HG03342 (cell line): ENCODE measurements at regions not wholly inside any gene's neighbourhood (a gene's known extent, or its start where the extent isn't known, plus 50 kb on each side); places are given as distances from the start of the nearest gene placed in this dataset.
"Not testable (repeated sequence)": the region's sequence is repeated elsewhere in the genome, so short reads cannot be mapped to it uniquely, and the experiment has no call there.

Experiments
- ATAC-seq: cut with Tn5 transposase; IDR thresholded peaks from one replicate; pipeline ENCODE4 v1.9.1; 2021; ENCODE audit warnings: mild to moderate bottlenecking, moderate library complexity; ENCODE audit not compliant: unreplicated experiment

DNA sequence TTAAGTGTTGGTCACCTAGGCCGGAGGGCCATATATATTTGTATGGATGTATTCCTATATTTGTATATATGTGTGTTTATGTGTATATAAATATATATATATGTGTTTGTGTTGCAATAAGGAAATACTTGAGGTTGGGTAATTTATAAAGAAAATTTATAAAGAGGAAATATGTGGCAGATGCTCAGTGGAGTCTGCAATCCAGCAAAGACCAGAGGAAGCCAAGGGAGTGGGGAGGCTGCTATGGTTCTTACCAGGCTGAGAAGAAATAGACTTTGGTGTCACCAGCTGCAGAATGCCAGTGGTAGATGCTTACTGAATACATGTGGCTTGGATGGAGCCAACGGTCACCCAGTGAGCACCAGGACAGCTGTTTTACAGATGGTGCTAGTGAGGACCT, 97.4 kb upstream of the ELOVL5 start:
- ATAC-seq: no peak

- no peak for ATAC-seq
Measured at GRCh38 chr6:53441761-53442160, 93.0 kb upstream of the ELOVL5 start.

DNA sequence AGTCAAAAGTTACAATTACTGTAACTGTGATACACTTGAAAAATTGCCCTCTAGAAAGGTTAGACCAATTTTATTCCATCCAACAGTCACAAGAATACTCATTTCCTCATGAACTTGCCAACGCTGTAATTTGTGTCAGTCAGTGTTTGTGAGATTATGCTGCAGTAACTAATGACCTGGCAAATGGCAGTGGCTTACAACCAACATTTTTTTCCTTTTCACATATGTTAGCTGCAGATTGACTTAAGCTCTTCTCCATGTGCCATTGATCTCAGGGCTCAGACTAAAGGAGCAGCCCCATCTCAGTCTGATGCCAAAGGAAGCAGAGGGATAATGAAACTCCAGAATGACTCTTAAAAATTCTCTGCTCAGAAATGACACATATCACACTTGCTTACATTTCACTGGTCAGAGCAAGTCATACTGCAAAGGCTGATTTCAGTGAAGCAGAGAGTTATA, 92.3 kb upstream of the ELOVL5 start:
- no peak for ATAC-seq

DNA sequence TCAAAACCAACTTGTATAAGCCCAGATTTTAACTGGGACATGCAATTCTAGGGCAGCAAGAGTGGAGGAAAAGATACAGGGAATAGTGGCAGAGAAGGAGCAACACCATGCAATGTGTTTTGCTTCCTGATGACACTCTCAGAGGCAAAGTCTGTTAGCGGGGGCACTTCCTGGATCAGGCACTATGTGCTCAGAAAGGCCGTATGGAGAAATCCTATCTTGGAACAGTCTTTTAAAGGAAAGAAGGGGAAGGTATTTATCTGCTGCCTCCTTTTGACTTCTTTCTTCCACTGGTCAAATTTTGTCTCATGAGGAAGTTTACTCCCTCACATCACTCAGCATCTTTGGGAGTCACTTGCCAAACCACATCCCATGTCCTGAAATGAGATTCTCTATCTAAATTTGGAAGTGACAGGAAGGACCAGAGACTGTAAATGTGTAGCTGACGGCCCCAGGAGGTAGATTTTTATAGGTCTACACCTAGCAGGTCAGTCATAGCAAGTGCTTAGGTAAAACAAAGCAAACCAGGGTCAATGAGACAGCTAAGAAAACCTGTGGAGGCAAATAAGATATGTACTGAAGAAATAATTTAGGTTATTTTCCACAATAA, 91.7 kb upstream of the ELOVL5 start:
- ATAC-seq: no peak

DNA sequence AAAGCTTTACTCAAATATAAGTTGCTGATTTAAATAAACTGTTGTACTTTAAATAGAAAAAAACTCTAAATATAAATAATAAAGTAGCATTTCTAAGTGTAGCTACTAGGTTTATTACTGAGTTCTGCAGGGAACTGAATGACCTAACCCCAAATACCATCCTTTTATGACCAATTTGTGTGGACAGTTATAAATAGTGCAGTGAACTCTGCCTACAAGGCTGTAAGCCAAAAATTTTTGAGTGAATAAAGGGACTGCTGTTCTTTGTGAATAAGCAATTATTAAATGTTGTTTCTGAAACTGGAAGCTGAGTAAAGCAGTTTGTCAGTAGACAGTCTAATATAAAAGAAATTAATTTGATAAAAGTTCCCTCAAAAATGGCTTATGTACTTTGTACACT, 90.8 kb upstream of the ELOVL5 start:
- ATAC-seq: no peak

DNA sequence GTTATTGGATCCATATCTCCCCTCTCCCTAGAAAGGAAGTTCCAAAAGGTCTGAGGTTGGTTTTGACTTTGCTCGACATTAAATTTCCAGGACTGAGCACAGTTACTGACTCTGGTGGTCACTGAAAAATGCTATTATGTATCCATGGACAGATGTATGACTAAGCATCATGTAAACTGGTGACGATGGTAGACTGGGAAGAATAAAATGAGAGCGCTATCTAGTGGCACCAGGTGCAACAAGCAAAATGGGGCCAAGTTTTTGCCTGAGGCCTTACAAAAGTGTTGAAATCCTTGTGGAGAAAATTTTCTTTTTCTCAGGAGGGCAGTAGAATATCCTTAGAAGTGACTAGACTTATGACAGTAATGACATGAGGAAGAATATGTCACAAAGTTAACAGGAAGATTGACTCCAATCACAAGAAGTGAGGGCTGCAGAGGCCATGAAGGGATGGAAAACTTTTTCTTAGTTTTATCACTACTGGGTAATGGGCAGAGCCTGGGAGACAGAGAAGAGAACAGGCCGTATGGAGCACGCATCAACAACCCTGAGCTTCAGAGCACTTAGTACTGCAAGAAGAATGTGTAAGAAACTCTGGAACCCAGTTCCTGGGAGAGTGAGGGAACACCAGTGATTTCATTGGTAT, 88.9 kb upstream of the ELOVL5 start:
- ATAC-seq: peak; percentile 55

DNA sequence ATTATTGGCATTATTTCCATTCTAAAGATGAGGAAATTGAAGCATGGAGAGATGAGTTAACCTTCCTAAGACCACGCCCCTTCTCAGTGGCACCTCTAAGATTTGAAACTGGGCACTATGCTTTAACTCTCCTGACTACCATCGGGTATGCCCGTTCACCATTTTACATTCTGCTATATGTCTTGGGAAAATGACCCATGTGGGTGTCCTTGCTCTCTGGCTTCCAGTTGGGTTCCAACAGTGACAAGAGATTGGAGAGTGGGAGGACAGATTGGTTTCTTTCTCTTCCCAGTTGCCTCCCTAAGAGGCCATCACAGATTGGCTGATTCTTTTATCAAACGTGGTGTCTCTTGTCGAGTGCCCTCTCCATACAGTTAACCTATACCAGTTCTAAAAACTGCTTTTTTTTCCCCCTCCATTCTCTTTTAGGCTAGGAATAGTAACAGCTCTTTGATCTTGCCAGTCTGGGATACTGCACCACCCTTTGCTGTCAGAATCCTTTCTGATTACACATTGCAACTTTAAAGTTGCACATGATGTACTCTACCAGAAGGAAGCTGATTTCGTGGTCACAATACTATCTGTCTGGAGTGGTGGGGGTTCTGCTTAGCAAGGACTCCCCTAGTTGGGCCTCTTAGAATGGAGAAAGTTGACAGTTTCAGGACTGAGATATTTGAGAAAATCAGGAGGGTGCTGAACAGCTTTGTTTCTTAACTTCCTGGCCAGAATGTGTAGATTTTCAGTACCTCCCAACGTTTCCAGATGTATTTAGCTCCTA, 88.0 kb upstream of the ELOVL5 start:
- ATAC-seq: no peak

- no peak for ATAC-seq
Measured at GRCh38 chr6:53433951-53434285, 85.2 kb upstream of the ELOVL5 start.

- no peak for ATAC-seq
Measured at GRCh38 chr6:53433261-53433950, 84.7 kb upstream of the ELOVL5 start.

- ATAC-seq: no peak
Measured at GRCh38 chr6:53432318-53433161, 83.8 kb upstream of the ELOVL5 start.

DNA sequence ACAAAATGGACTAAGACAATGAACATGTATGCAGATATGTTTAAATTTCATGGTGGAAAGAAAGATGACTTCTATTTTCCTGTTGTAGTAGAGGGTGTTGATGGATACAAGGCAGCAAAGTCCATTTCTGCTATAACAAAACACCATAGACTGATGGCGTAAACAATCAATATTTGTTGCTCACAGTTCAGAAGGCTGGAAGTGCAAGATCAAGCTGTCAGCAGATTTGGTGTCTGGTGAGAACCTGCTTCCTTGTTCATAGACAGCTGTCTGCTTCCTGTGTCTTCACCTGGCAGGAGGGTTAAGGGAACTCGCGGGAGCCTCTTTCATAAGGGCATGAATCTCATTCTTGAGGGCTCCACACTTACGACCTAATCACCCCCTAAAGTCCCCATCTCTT, 83.0 kb upstream of the ELOVL5 start:
- ATAC-seq: no peak

DNA sequence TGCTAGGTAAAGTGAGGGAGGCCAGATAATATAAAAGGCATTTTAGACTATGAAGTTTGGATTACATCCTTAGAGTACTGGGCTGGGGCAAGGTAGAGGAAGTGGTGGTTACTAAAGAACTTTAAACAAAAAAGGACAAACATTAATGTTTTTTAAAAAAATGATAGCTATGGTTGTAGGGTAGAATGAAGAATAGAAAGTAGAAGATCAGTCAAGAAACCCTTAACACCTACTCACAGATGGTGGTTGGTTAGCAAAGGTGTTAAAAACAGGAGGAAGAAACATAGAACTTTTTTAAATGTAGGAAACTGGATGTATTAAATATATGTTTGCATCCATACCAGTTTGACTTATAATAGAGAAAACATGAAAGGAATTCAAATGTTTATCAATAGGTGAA, 80.7 kb upstream of the ELOVL5 start:
- ATAC-seq: no peak

GRCh38 chr6:53428886-53429285, 80.1 kb upstream of the ELOVL5 start:
- no peak for ATAC-seq

DNA sequence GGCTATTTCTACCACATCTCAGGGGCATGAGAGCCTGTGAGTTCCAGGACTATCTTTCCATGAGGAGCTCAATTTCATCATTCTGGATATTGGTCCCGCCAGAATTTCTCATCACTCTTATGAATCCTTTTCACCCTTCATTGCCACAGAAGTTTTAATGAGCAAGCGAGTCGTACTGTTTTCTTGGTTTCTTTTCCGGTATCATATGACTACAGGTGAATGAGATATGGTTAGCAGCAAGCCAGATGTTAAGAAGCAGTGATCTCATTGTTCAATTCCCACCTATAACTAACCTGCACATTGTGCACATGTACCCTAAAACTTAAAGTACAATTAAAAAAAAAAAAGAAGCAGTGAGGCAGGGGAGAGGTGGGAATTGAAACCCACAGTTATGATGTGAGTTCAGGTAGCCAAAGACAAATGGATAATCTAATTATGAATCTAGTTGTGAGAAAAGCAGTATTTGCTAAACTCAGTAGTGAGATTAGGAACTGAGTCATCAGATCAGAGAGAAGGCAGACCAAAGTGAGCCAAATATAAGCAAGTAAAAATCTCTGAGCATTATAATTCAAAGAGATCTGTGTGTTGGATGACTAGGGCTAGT, 78.0 kb upstream of the ELOVL5 start:
- peak; percentile 87 for ATAC-seq

DNA sequence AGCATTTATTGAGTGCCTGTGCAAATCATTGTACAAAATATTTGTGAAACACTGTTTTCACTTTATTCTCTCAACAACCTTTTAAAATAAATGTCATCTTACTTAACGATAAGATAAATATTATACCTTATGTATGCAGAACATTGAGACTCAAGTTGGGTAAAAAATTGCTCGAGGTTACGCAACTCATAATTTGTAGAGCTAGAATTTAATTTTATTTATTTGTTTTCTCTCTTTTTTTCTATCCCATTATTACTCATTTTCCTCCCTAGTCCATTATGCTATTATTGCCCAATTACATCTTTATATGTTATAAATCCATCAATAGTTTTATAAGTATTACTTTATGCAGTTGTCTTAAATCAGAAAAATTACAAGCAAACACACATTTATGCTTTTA, 77.4 kb upstream of the ELOVL5 start:
- ATAC-seq: no peak

- no peak for ATAC-seq
Measured at GRCh38 chr6:53424976-53425718, 76.4 kb upstream of the ELOVL5 start.

DNA sequence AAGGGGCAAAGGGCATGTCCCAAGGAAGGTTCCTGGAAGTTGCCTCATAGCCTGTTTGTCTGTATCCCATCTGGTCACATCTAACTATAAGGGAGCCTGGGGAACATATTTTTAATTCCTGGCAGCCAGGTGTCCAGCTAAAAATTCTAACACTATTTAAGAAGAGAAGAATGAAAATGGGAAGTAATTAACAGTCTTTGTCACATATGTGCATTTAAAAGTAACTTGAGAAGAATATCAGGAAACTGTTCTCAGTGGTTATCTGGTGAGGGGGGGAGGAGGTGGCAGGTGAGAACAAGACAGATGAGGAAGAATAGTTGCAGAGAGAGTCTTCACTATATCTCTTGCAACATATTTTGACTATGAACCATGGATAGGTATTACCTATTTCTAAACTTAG, 75.5 kb upstream of the ELOVL5 start:
- ATAC-seq: no peak

GRCh38 chr6:53423560-53423959, 74.8 kb upstream of the ELOVL5 start:
- not testable (repeated sequence) for ATAC-seq

DNA sequence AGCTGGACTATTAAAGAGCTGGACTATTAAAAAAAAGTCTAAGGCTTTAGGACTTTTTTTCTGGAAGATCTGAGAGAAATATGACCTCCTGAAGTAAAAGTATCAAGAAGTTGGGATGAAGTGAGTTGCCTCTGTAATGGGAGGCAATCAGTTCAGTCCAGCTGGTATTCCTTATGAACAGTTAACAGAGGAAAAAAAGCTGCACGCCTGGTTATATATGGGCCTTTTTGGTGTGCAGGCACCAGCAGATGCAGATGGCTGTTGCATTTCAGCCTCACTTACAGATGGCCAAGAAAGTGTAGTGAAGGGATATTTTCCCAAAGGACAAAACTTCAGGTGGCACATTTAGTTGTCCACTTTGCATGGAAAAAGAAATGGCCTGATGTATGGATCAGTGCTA, 70.3 kb upstream of the ELOVL5 start:
- ATAC-seq: no peak

DNA sequence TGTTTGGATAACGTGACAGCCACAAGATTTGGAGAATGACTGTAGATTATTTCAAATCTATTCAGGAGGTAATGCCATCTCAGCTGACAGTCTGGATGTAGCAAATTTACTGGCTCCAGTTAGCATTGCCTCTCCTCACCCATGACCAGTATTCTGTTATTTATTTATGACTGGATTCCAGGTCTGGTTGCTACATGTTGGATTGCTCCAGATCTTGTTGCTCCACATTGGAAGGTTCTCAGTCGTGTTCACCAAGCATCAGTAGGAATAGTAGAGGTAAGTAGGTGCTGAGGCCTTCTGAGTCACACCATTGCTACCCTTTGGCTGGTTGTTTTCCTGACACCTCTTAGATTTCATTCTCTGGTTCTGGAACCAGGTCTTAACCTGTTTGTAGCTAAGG, 69.5 kb upstream of the ELOVL5 start:
- no peak for ATAC-seq
